Tibial nerve (tissue), 4 donors: ENCODE measurements at regions not wholly inside any gene's neighbourhood (a gene's known extent, or its start where the extent isn't known, plus 50 kb on each side); places are given as distances from the start of the nearest gene placed in this dataset.

Experiments
- EP300 ChIP-seq, 2 donors: sonication (generic); formaldehyde crosslinking; IDR thresholded peaks; one replicate each; pipeline ENCODE4 v1.6.1; 2017; ENCODE audit warnings: antibody characterized with exemption in 2 of 2, mild to moderate bottlenecking in 1 of 2
- POLR2A ChIP-seq, 2 donors: fragments of 450-650 bp; IDR thresholded peaks; one replicate each; pipeline ENCODE4 v1.6.1; 2017; ENCODE audit warnings: antibody characterized with exemption in 2 of 2, mild to moderate bottlenecking in 2 of 2, moderate library complexity in 2 of 2
- TF ChIP-seq, protein P1 (sequence below), 5 experiments: fragments of 200-600 bp in 3 of 5; fragments of 450-650 bp in 2 of 5; sonication (generic) in 3 of 5; IDR thresholded peaks; one replicate each; pipeline ENCODE4 v1.5.1; 2016 to 2019; ENCODE audit warnings: antibody characterized with exemption in 5 of 5, mild to moderate bottlenecking in 3 of 5, moderate library complexity in 2 of 5

DNA sequence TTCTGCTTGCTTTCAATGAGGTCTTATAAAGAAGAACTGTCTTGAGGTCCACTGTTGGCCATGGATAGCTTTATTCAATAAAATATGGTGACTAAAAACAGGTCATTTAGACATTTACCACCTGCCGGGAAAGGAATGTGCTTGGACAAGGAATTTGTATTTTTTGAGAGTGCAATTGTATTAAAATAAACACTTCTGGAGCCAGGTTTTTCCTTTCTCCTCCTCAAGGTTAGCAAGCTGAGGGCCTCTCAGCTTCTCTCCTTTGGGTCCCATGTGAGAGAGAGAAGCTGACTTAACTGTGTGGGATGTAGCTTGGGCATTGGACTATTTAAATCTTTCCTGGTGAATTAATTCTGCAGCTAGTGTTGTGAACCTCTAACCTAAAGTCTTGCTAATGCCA, 321.0 kb downstream of the MEIS1 start:
- TF ChIP-seq, protein P1, sequence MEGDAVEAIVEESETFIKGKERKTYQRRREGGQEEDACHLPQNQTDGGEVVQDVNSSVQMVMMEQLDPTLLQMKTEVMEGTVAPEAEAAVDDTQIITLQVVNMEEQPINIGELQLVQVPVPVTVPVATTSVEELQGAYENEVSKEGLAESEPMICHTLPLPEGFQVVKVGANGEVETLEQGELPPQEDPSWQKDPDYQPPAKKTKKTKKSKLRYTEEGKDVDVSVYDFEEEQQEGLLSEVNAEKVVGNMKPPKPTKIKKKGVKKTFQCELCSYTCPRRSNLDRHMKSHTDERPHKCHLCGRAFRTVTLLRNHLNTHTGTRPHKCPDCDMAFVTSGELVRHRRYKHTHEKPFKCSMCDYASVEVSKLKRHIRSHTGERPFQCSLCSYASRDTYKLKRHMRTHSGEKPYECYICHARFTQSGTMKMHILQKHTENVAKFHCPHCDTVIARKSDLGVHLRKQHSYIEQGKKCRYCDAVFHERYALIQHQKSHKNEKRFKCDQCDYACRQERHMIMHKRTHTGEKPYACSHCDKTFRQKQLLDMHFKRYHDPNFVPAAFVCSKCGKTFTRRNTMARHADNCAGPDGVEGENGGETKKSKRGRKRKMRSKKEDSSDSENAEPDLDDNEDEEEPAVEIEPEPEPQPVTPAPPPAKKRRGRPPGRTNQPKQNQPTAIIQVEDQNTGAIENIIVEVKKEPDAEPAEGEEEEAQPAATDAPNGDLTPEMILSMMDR (IDR thresholded peaks at IDR 0.05), result no peak
- TF ChIP-seq EP300 (IDR thresholded peaks at IDR 0.05), result no peak
- no peak for TF ChIP-seq POLR2A (IDR thresholded peaks at IDR 0.05)
